ENCODE measurements at regions not wholly inside any gene's neighbourhood (a gene's known extent, or its start where the extent isn't known, plus 50 kb on each side); places are given as distances from the start of the nearest gene placed in this dataset.

GRCh38 chr3:46130631-46131310 is 77.3 kb downstream of the CCR1 start:
- Histone ChIP-seq H3F3A (ENCODE audit: insufficient read depth, low read length, poor library complexity, severe bottlenecking) (no peaks in the 10 kb centered on the region), H3K4me3 (ENCODE audit: low read length) (no peak overlapping the region), H3K4me2 (ENCODE audit: low read length) (no peak overlapping the region), H3K79me2 (replicated peaks; ENCODE audit: insufficient read depth, low read length) (no peaks in the 10 kb centered on the region), H3K27ac (ENCODE audit: low read length) (no peak overlapping the region), H3K9ac (ENCODE audit: low read length) (no peak overlapping the region), H3K36me3 (ENCODE audit: insufficient read depth, low read length) (no peaks in the 10 kb centered on the region), H2AFZ (ENCODE audit: low read depth, low read length) (no peak overlapping the region), H3K9me2 (ENCODE audit: insufficient read depth, low read length) (no peaks in the 10 kb centered on the region), H3K27me3 (ENCODE audit: insufficient read depth, low read depth, low read length) (no peaks in the 10 kb centered on the region), H4K20me1 (ENCODE audit: insufficient read depth) (no peaks in the 10 kb centered on the region), H3K9me3 (ENCODE audit: low read length) (no peaks in the 10 kb centered on the region)
- TF ChIP-seq RAD21 (conservative IDR thresholded peaks at IDR 0.05) (no peak), EP300 (conservative IDR thresholded peaks at IDR 0.05; ENCODE audit: poor library complexity, severe bottlenecking) (no peak), EZH2 (IDR thresholded peaks at IDR 0.05; ENCODE audit: borderline replicate concordance, insufficient read depth, low read length, poor library complexity, severe bottlenecking) (no peak), TAF1 (IDR thresholded peaks at IDR 0.05; ENCODE audit: low read depth) (no peak), CTCF (IDR thresholded peaks at IDR 0.05; ENCODE audit: poor library complexity, severe bottlenecking) (no peak), POLR2AphosphoS5 (IDR thresholded peaks at IDR 0.05) (no peak), MXI1 (conservative IDR thresholded peaks at IDR 0.05; ENCODE audit: poor library complexity, severe bottlenecking) (no peak)
- TF ChIP-seq, protein P1, sequence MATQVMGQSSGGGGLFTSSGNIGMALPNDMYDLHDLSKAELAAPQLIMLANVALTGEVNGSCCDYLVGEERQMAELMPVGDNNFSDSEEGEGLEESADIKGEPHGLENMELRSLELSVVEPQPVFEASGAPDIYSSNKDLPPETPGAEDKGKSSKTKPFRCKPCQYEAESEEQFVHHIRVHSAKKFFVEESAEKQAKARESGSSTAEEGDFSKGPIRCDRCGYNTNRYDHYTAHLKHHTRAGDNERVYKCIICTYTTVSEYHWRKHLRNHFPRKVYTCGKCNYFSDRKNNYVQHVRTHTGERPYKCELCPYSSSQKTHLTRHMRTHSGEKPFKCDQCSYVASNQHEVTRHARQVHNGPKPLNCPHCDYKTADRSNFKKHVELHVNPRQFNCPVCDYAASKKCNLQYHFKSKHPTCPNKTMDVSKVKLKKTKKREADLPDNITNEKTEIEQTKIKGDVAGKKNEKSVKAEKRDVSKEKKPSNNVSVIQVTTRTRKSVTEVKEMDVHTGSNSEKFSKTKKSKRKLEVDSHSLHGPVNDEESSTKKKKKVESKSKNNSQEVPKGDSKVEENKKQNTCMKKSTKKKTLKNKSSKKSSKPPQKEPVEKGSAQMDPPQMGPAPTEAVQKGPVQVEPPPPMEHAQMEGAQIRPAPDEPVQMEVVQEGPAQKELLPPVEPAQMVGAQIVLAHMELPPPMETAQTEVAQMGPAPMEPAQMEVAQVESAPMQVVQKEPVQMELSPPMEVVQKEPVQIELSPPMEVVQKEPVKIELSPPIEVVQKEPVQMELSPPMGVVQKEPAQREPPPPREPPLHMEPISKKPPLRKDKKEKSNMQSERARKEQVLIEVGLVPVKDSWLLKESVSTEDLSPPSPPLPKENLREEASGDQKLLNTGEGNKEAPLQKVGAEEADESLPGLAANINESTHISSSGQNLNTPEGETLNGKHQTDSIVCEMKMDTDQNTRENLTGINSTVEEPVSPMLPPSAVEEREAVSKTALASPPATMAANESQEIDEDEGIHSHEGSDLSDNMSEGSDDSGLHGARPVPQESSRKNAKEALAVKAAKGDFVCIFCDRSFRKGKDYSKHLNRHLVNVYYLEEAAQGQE (IDR thresholded peaks at IDR 0.05; ENCODE audit: borderline replicate concordance) = no peak

- Histone ChIP-seq H3K36me3 (ENCODE audit: insufficient read depth, low read length) (no peaks in the 10 kb centered on the region), H3K27me3 (ENCODE audit: insufficient read depth, low read depth, low read length) (no peaks in the 10 kb centered on the region), H3K9ac (ENCODE audit: low read length) (no peak overlapping the region), H4K20me1 (ENCODE audit: insufficient read depth) (no peaks in the 10 kb centered on the region), H3K27ac (ENCODE audit: low read length) (no peak overlapping the region), H2AFZ (ENCODE audit: low read depth, low read length) (no peak overlapping the region), H3K9me3 (ENCODE audit: low read length) (no peaks in the 10 kb centered on the region), H3K9me2 (ENCODE audit: insufficient read depth, low read length) (no peaks in the 10 kb centered on the region), H3K79me2 (replicated peaks; ENCODE audit: insufficient read depth, low read length) (no peaks in the 10 kb centered on the region), H3K4me3 (ENCODE audit: low read length) (no peak overlapping the region), H3K4me2 (ENCODE audit: low read length) (no peak overlapping the region), H3F3A (ENCODE audit: insufficient read depth, low read length, poor library complexity, severe bottlenecking) (no peaks in the 10 kb centered on the region)
- TF ChIP-seq POLR2AphosphoS5 (IDR thresholded peaks at IDR 0.05) (no peak), EZH2 (IDR thresholded peaks at IDR 0.05; ENCODE audit: borderline replicate concordance, insufficient read depth, low read length, poor library complexity, severe bottlenecking) (no peak), SMC3 (conservative IDR thresholded peaks at IDR 0.05; ENCODE audit: poor library complexity) (no peak), RAD21 (conservative IDR thresholded peaks at IDR 0.05) (no peak), TAF1 (IDR thresholded peaks at IDR 0.05; ENCODE audit: low read depth) (no peak)
- TF ChIP-seq, protein P1 (IDR thresholded peaks at IDR 0.05; ENCODE audit: borderline replicate concordance) = no peak
Measured at GRCh38 chr3:46129588-46130272, 78.4 kb downstream of the CCR1 start.
